ENCODE measurements at regions not wholly inside any gene's neighbourhood (a gene's known extent, or its start where the extent isn't known, plus 50 kb on each side); places are given as distances from the start of the nearest gene placed in this dataset.

- DNase-seq = peak; percentile 5
Measured at GRCh38 chr3:11919390-11919789, 72.7 kb upstream of the TAMM41 start.

GRCh38 chr3:11924518-11924917, 77.8 kb upstream of the TAMM41 start:
- DNase-seq = no peak

GRCh38 chr3:11928381-11928780, 75.8 kb upstream of the SYN2 start:
- DNase-seq = peak; percentile 26

- DNase-seq = peak; percentile 9
Measured at GRCh38 chr3:11929531-11929930, 74.7 kb upstream of the SYN2 start.

GRCh38 chr3:11930084-11930483, 74.1 kb upstream of the SYN2 start:
- DNase-seq = peak; percentile 15

GRCh38 chr3:11932636-11933035, 71.6 kb upstream of the SYN2 start:
- DNase-seq = no peak

- DNase-seq = peak; percentile 32
Measured at GRCh38 chr3:11933529-11933928, 70.7 kb upstream of the SYN2 start.

- peak; percentile 17 for DNase-seq
Measured at GRCh38 chr3:11944052-11944673, 60.0 kb upstream of the SYN2 start.

GRCh38 chr3:11948331-11948730, 55.9 kb upstream of the SYN2 start:
- peak; percentile 0 for DNase-seq

GRCh38 chr3:11948866-11949265, 55.3 kb upstream of the SYN2 start:
- DNase-seq = peak; percentile 3

- peak; percentile 17 for DNase-seq
Measured at GRCh38 chr3:11949351-11949750, 54.8 kb upstream of the SYN2 start.

GRCh38 chr3:11950576-11950975, 53.6 kb upstream of the SYN2 start:
- DNase-seq = no peak

- DNase-seq = peak; percentile 1
Measured at GRCh38 chr3:11953350-11953749, 50.8 kb upstream of the SYN2 start.

GRCh38 chr3:11953778-11954177, 50.4 kb upstream of the SYN2 start:
- DNase-seq = peak; percentile 9

GRCh38 chr3:11954312-11954934, 49.8 kb upstream of the SYN2 start:
- peak; percentile 4 for DNase-seq
